ENCODE measurements at regions not wholly inside any gene's neighbourhood (a gene's known extent, or its start where the extent isn't known, plus 50 kb on each side); places are given as distances from the start of the nearest gene placed in this dataset.

DNA sequence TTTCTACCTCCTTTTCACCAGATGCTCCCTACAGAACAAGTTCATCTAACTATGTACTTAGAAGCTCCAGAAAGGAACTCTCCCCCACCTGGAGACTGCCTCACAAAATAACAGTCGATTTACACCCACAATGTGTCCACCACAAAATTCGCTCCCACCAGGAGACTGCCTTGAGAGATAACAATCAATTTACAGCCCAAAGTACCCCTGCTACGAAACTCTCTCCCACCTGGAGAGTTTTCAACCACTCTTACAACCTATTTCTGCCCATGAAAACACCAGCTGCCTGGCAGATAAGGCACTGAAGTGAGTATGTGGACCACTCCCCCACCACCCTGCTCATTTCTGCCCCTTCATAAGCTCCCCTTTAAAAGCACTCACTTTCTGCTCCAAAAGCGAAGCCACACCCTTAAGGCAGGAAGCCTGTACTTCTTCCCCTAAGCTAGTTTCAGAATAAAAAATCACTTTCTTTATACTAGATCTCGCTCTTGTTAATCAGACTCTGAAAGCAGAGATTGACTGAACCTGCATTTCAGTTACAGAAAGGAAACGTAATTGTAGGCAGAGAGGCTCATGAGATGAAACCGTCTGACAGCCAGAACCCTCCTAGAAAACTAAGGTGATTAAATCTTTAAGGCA is 94.4 kb upstream of the RBBP8 start:
- Histone ChIP-seq H3K36me3 (replicated peaks in 1 of 2; ENCODE audit: insufficient read depth in 1 of 2, low read depth in 2 of 2) (no peaks in the 10 kb centered on the region), H3K27ac (no peak overlapping the region), H3K27me3 (no peaks in the 10 kb centered on the region), H3K4me3 (no peak overlapping the region), H3K4me1 (no peaks in the 10 kb centered on the region), H3K9me3 (no peaks in the 10 kb centered on the region)
- 52 to 60% methylated on average over 7 of the region's 7 CpGs for WGBS, 2 donors
- ATAC-seq (no peak), DNase-seq (no peak)
- intact Hi-C loops (cut with DNase I), result no loop called here
- TF ChIP-seq CTCF (IDR thresholded peaks at IDR 0.05) (no peak), POLR2A (IDR thresholded peaks at IDR 0.05) (no peak)

- TF ChIP-seq CTCF (IDR thresholded peaks at IDR 0.05) (no peak), POLR2A (IDR thresholded peaks at IDR 0.05) (no peak)
- Histone ChIP-seq H3K36me3 (replicated peaks in 1 of 2; ENCODE audit: insufficient read depth in 1 of 2, low read depth in 2 of 2) (no peaks in the 10 kb centered on the region), H3K27ac (no peak overlapping the region), H3K9me3 (no peaks in the 10 kb centered on the region), H3K4me1 (no peaks in the 10 kb centered on the region), H3K27me3 (no peaks in the 10 kb centered on the region), H3K4me3 (no peak overlapping the region)
- intact Hi-C loops (cut with DNase I), result no loop called here
- 57 to 84% methylated on average over 2 of the region's 2 CpGs for WGBS, 2 donors
- no peak for DNase-seq
- no peak for ATAC-seq
Measured at GRCh38 chr18:22839340-22839821, 93.7 kb upstream of the RBBP8 start.

- Histone ChIP-seq H3K27ac (no peak overlapping the region), H3K36me3 (replicated peaks in 1 of 2; ENCODE audit: insufficient read depth in 1 of 2, low read depth in 2 of 2) (no peaks in the 10 kb centered on the region), H3K4me1 (no peaks in the 10 kb centered on the region), H3K27me3 (no peaks in the 10 kb centered on the region), H3K9me3 (no peaks in the 10 kb centered on the region), H3K4me3 (no peak overlapping the region)
- ATAC-seq, result no peak
- 73 to 78% methylated on average over 3 of the region's 3 CpGs for WGBS, 2 donors
- intact Hi-C loops (cut with DNase I), result loop anchor here (10.0 kb wide), 1 partner anchor 144 kb away; no protein-coding TSS in a partner anchor
- DNase-seq, result no peak
- TF ChIP-seq POLR2A (IDR thresholded peaks at IDR 0.05), result no peak
- TF ChIP-seq CTCF (IDR thresholded peaks at IDR 0.05), result no peak
Measured at GRCh38 chr18:22840606-22841144, 92.5 kb upstream of the RBBP8 start.

DNA sequence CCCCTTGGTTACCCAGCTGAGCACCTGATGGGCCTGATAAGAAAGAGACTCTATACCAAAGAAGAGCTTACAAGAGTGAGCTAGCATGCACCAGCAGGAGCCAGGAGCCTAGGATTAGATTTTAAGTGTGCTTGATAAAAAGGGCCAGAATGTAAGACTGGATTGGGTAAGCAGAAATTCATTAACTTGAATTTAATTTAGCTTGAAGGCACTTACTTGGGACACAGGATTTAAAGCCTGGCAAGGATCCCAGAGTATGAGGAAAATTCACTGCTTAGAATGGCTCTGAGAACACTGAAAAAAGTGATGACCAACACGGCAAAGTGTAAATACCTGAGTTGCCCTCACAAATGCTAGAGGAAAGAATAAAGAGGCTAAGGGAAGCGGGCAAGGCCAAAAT is 91.3 kb upstream of the RBBP8 start:
- no peak for DNase-seq
- no peak for ATAC-seq
- WGBS, 2 donors, result 70 to 75% methylated on average over 2 of the region's 2 CpGs
- no peaks in the 10 kb centered on the region for H3K27me3 ChIP-seq
- no peak overlapping the region for H3K4me3 ChIP-seq
- peaks cover 8% of the 10 kb centered on the region for H3K4me1 ChIP-seq
- no peak overlapping the region for H3K27ac ChIP-seq
- H3K9me3 ChIP-seq, result no peaks in the 10 kb centered on the region
- H3K36me3 ChIP-seq (replicated peaks in 1 of 2; ENCODE audit: insufficient read depth in 1 of 2, low read depth in 2 of 2), result no peaks in the 10 kb centered on the region
- intact Hi-C loops (cut with DNase I), result loop anchor here (10.0 kb wide), 1 partner anchor 143 kb away; no protein-coding TSS in a partner anchor
- no peak for TF ChIP-seq POLR2A (IDR thresholded peaks at IDR 0.05)
- no peak for TF ChIP-seq CTCF (IDR thresholded peaks at IDR 0.05)

- no peaks in the 10 kb centered on the region for H3K9me3 ChIP-seq
- H3K4me1 ChIP-seq, result peaks cover 23% of the 10 kb centered on the region
- no peak overlapping the region for H3K27ac ChIP-seq
- H3K4me3 ChIP-seq, result no peak overlapping the region
- TF ChIP-seq POLR2A (IDR thresholded peaks at IDR 0.05) (no peak), CTCF (IDR thresholded peaks at IDR 0.05) (no peak)
- H3K36me3 ChIP-seq (replicated peaks in 1 of 2; ENCODE audit: insufficient read depth in 1 of 2, low read depth in 2 of 2), result no peaks in the 10 kb centered on the region
- DNase-seq (no peak), ATAC-seq (no peak)
- 65 to 67% methylated on average over 2 of the region's 2 CpGs for WGBS, 2 donors
- intact Hi-C loops (cut with DNase I), result loop anchor here (10.0 kb wide), 1 partner anchor 141 kb away; no protein-coding TSS in a partner anchor
- H3K27me3 ChIP-seq, result no peaks in the 10 kb centered on the region
Measured at GRCh38 chr18:22844190-22844589, 88.9 kb upstream of the RBBP8 start.

All from body of pancreas (tissue), 4 donors.